ENCODE measurements at regions not wholly inside any gene's neighbourhood (a gene's known extent, or its start where the extent isn't known, plus 50 kb on each side); places are given as distances from the start of the nearest gene placed in this dataset.
"Not testable (repeated sequence)": the region's sequence is repeated elsewhere in the genome, so short reads cannot be mapped to it uniquely, and the experiment has no call there.

GRCh38 chr6:132187816-132188215 lies 213.5 kb downstream of the MOXD1 start:
- H3K4me1 Mint-ChIP-seq (ENCODE audit: low read depth, unreplicated experiment), result peaks cover 31% of the 10 kb centered on the region
- Histone ChIP-seq H3K9me3 (ENCODE audit: insufficient read depth, low read depth, low read length) (no peaks in the 10 kb centered on the region), H3K27ac (ENCODE audit: low read depth, low read length) (no peak overlapping the region), H4K20me1 (ENCODE audit: insufficient read depth, low read length) (no peaks in the 10 kb centered on the region), H2AFZ (ENCODE audit: low read depth, low read length) (no peak overlapping the region), H3K4me2 (ENCODE audit: low read length) (no peak overlapping the region), H3K27me3 (ENCODE audit: insufficient read depth, low read length) (no peaks in the 10 kb centered on the region), H3K4me1 (ENCODE audit: insufficient read depth, low read length) (peaks cover 33% of the 10 kb centered on the region), H3K4me3 (ENCODE audit: insufficient read depth, low read depth, low read length) (no peak overlapping the region), H3K9ac (ENCODE audit: low read length) (no peak overlapping the region), H3K36me3 (ENCODE audit: insufficient read depth, low read length) (no peaks in the 10 kb centered on the region), H3K79me2 (ENCODE audit: insufficient read depth, low read length) (no peaks in the 10 kb centered on the region)
- DNase-seq (ENCODE audit: low read depth) (no peak), FAIRE-seq (no peak)
- H3K36me3 Mint-ChIP-seq (ENCODE audit: low read depth, unreplicated experiment), result no peaks in the 10 kb centered on the region
- H3K27me3 Mint-ChIP-seq (ENCODE audit: low read depth, unreplicated experiment), result no peaks in the 10 kb centered on the region
- H3K27ac Mint-ChIP-seq (ENCODE audit: unreplicated experiment), result no peak overlapping the region
- H3K9me3 Mint-ChIP-seq (ENCODE audit: unreplicated experiment), result peaks cover 10% of the 10 kb centered on the region
- TF ChIP-seq CTCF (IDR thresholded peaks at IDR 0.05; ENCODE audit: insufficient read depth, low read depth, low read length) (no peak), EZH2 (IDR thresholded peaks at IDR 0.05; ENCODE audit: insufficient read depth, low read length) (no peak)
- no peak overlapping the region for H3K4me3 Mint-ChIP-seq (ENCODE audit: unreplicated experiment)

GRCh38 chr6:132184966-132185365 lies 216.3 kb downstream of the MOXD1 start:
- not testable (repeated sequence) for H3K79me2 ChIP-seq (ENCODE audit: insufficient read depth, low read length); H3K27ac ChIP-seq (ENCODE audit: low read depth, low read length); H3K27me3 Mint-ChIP-seq (ENCODE audit: low read depth, unreplicated experiment); H3K9ac ChIP-seq (ENCODE audit: low read length); H4K20me1 ChIP-seq (ENCODE audit: insufficient read depth, low read length); H3K27ac Mint-ChIP-seq (ENCODE audit: unreplicated experiment); FAIRE-seq; H3K9me3 ChIP-seq (ENCODE audit: insufficient read depth, low read depth, low read length); H3K4me2 ChIP-seq (ENCODE audit: low read length); H3K27me3 ChIP-seq (ENCODE audit: insufficient read depth, low read length); H3K4me3 Mint-ChIP-seq (ENCODE audit: unreplicated experiment); H3K4me3 ChIP-seq (ENCODE audit: insufficient read depth, low read depth, low read length); DNase-seq (ENCODE audit: low read depth); H2AFZ ChIP-seq (ENCODE audit: low read depth, low read length); H3K36me3 Mint-ChIP-seq (ENCODE audit: low read depth, unreplicated experiment); H3K36me3 ChIP-seq (ENCODE audit: insufficient read depth, low read length)
- Mint-ChIP-seq H3K9me3 (ENCODE audit: unreplicated experiment) (peaks cover 14% of the 10 kb centered on the region), H3K4me1 (ENCODE audit: low read depth, unreplicated experiment) (peaks cover 15% of the 10 kb centered on the region)
- peaks cover 16% of the 10 kb centered on the region for H3K4me1 ChIP-seq (ENCODE audit: insufficient read depth, low read length)

DNA sequence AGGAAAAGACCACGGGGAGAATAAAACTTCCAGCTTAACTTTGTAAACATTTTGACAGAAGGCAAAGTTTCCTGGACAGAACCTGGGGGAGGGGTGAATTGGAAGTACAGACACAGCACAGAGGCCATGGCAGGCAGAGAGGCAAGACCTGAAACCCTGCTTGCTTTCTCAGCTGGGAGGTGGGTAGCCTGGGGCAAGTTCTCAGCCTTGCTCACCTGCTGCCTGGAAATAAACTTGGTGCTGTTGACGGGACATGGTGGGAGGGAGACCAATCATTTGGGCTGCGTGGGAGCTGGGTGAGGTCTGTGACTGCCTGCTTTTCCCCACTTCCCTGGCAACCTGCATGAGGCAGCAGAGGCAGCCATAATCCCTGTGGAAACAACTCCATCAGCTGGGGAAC lies 221.3 kb downstream of the MOXD1 start:
- Histone ChIP-seq H3K27ac (ENCODE audit: low read depth, low read length) (no peak overlapping the region), H2AFZ (ENCODE audit: low read depth, low read length) (no peak overlapping the region), H3K9me3 (ENCODE audit: insufficient read depth, low read depth, low read length) (peaks cover 4% of the 10 kb centered on the region), H3K9ac (ENCODE audit: low read length) (no peak overlapping the region), H3K79me2 (ENCODE audit: insufficient read depth, low read length) (no peaks in the 10 kb centered on the region), H4K20me1 (ENCODE audit: insufficient read depth, low read length) (no peaks in the 10 kb centered on the region), H3K36me3 (ENCODE audit: insufficient read depth, low read length) (no peaks in the 10 kb centered on the region), H3K4me2 (ENCODE audit: low read length) (no peak overlapping the region), H3K4me3 (ENCODE audit: insufficient read depth, low read depth, low read length) (no peak overlapping the region), H3K4me1 (ENCODE audit: insufficient read depth, low read length) (no peaks in the 10 kb centered on the region), H3K27me3 (ENCODE audit: insufficient read depth, low read length) (no peaks in the 10 kb centered on the region)
- no peak overlapping the region for H3K4me3 Mint-ChIP-seq (ENCODE audit: unreplicated experiment)
- no peak for TF ChIP-seq EZH2 (IDR thresholded peaks at IDR 0.05; ENCODE audit: insufficient read depth, low read length)
- no peak for TF ChIP-seq CTCF (IDR thresholded peaks at IDR 0.05; ENCODE audit: insufficient read depth, low read depth, low read length)
- H3K4me1 Mint-ChIP-seq (ENCODE audit: low read depth, unreplicated experiment), result no peaks in the 10 kb centered on the region
- H3K9me3 Mint-ChIP-seq (ENCODE audit: unreplicated experiment), result peaks cover 42% of the 10 kb centered on the region
- DNase-seq (ENCODE audit: low read depth) (no peak), FAIRE-seq (no peak)
- H3K36me3 Mint-ChIP-seq (ENCODE audit: low read depth, unreplicated experiment), result peaks cover 5% of the 10 kb centered on the region
- no peak overlapping the region for H3K27ac Mint-ChIP-seq (ENCODE audit: unreplicated experiment)
- H3K27me3 Mint-ChIP-seq (ENCODE audit: low read depth, unreplicated experiment), result no peaks in the 10 kb centered on the region
